T-helper 1 cell treated with Interleukin-12 subunit alpha and Interleukin-12 subunit beta and Interleukin-4 antibody, amounts not matched to agents 30 ng/mL and 1 ng/mL, for 36 hours (primary cell): ENCODE measurements at regions not wholly inside any gene's neighbourhood (a gene's known extent, or its start where the extent isn't known, plus 50 kb on each side); places are given as distances from the start of the nearest gene placed in this dataset.
"Not testable (repeated sequence)": the region's sequence is repeated elsewhere in the genome, so short reads cannot be mapped to it uniquely, and the experiment has no call there.

ENCODE experiments used
- intact Hi-C: fragments of 100-400 bp; cut with micrococcal nuclease; formaldehyde crosslinking; loops from one replicate; pipeline ENCODE4 v1.15.1; 2024

GRCh38 chr4:107392380-107392779, 327.7 kb downstream of the PAPSS1 start:
- intact Hi-C loops, result no loop called here

DNA sequence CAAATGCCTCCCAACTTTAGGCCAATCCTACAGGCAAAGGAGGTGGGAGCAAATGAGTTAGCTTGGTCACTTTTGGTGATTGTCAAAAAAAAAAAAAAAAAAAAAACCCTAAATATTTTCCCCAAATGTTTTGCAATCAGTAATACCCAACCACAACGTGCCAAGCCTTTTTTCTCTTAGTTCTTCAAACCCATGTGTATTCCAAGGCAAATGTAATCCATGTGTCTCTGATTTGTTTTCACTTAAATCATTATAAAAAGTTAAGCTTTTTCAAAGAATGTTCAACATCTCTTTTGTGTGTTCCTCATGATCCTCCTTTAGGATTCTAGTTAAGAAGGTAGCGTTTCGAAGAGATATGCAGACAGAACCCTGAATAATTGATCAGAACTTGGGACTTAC, 328.4 kb downstream of the PAPSS1 start:
- intact Hi-C loops, result no loop called here

DNA sequence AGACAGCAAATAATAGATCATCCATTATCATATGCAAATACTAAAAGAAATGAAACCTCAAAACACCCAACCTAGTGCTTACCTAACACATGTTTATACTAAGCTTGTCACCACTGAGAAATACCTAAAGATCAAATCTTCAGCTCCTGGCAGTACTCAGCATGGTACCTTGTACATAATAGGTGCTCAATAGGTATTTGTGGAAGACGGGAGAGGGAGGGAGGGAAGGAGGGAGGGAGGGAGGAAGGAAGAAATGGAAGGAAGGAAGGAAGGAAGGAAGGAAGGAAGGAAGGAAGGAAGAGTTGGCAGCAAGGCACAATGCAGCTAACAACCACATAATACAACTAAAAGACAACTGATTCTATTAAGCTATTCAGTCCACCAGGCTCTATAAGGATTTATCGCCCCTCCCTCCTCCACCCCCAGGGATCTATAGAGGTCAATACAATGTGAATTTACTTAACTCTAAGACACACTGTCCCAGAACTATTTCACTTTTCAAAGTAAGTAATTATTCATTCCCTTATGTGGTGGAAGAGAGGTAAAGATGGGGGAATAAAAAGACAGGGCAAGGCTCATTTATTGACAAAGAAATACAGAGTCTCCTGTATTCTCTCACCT, 328.9 kb downstream of the PAPSS1 start:
- intact Hi-C loops, result no loop called here

DNA sequence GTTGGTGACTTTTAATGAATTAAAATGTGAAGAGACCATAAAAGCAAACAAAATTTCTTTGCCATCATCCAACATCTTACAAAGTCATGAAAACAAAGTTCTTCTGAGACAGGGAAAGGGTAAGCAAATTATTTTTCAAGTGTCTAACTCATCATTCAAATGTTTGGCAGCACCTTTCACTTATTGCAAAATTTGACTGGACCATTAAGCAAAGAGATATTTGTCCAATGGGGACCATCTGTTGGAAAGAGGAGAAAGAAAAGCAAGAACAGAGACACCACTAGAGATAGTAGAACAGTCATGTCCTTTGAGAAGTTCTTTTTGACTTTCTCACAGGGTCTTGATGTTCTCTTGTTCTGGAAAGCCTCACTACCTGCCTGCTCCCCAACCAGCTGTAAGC, 330.1 kb downstream of the PAPSS1 start:
- intact Hi-C loops, result no loop called here

DNA sequence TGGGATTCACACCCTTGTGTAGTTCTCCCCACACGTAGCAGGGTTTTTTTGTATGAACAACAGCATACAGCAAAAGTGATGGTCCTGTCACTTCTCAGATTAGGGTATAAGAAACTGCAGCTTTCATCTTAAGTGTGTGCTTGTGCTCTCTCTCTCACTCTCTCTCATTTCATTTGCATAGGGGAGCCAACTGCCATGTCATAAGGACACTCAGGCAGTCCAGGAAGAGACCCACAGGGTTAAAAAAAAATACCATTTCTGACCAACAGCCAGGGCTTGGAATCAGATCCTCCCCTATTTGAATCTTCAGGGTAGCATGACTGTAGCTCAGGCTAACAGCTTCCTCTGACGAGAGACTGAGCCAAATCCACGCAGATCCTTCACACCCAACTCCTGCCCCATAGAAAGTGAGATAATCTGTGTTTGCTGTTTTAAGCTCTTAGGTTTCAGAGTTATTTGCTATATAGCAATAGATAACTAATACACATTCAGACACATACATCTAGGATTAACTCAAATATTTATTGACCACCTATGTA, 331.2 kb downstream of the PAPSS1 start:
- intact Hi-C loops, result no loop called here

GRCh38 chr4:107380836-107381438, 339.1 kb downstream of the PAPSS1 start:
- intact Hi-C loops, result no loop called here

- intact Hi-C loops, result no loop called here
Observed at GRCh38 chr4:107380190-107380589, 339.8 kb downstream of the PAPSS1 start.

DNA sequence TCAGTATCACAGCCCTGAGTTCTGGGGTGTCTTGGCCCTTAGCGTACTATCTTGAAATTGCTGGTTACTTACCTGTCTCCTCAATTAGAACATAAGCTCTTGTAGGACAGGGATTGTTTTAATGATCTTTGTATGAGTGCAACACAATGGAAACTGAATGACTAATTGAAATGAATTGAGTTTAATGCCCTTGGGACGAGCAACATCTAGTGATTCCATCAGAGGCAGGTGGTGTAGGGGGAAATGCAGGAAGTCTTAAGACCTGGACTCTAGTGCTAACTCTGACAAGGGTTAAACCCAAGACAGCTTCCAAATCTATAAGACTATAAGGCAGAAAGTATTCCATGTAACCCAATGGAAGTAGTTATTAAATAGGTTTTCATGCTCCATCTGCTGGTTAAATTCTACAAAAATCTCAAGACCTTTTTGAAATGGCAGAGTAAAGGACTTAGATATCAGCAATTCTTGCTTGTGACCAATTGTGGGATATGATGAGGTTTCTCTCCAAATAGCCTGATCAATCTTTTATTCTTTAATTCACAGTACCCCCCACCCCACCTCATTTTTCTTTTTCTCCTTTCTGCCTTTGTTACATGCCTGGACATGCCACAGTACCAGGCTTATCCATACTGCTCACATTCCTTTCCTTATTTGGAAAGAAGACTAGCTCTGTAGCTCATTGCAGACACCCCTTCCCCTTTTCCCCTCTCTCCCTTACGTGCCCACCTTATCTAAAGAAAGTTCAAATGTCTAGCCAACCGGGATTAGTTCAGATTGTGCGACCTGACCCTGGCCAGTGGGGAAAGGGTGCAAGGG, 340.8 kb downstream of the PAPSS1 start:
- intact Hi-C loops, result no loop called here

DNA sequence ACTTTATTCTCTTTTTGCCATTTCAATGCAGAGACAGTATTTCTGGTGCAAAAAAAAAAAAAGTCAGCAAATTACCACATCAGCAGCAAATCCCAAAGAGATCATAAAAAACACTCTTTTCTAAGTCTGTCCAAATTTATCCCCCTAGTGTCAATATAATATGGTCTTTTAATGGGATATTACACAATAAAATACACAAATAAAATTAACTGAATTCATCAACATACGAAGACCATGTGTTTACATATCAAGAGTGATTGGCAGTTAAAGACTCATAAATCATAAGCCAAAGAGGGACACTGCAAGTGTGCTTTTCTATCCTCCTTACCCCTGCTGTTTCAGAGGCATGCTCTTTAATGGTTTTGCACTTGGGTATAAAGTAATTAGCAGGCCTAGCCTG, 340.2 kb upstream of the DKK2 start:
- intact Hi-C loops, result no loop called here

DNA sequence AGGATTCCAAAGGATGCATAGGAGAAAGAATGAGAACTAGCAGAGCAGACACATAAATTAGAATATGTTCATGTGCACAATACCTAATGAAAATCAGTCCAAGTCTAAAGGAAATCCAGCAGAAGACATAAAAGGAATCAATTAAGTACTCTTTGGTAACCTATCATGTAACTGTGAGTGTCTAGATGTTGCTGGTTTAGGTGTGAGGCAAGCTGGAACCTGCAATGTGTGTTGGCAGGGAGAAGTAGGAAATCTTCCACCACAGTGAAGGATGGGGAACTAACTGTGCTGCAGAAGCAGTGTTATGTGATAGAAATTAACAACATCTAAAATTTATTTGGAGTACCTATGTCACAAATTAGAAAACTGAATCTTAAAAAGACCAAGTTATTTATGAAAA, 330.8 kb upstream of the DKK2 start:
- intact Hi-C loops, result no loop called here

- intact Hi-C loops, result no loop called here
Observed at GRCh38 chr4:107366016-107366735, 330.1 kb upstream of the DKK2 start.

- intact Hi-C loops, result no loop called here
Observed at GRCh38 chr4:107363125-107363524, 327.0 kb upstream of the DKK2 start.

GRCh38 chr4:107359208-107359607, 323.1 kb upstream of the DKK2 start:
- intact Hi-C loops, result no loop called here

- intact Hi-C loops, result not testable (repeated sequence)
Observed at GRCh38 chr4:107354304-107354703, 318.2 kb upstream of the DKK2 start.

DNA sequence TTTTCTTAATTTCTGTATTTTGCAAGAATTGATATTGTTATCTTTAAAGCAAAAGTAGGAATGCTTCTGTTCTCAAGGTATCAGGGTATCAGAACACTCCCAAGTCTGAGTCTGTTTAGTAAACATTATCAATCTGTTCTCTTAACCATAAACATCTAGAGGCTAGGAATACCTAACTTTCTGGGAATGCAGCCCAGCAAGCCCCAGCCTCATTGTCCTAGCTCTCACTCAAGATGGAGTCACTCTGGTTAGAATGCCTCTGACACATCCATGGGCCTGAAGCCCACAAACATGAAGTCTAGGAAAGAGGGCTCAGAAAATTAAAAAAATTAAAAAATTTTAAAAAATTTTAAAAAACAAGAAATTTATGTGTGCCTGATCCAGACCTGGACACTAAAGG, 315.1 kb upstream of the DKK2 start:
- intact Hi-C loops, result no loop called here

GRCh38 chr4:107349732-107350131, 313.6 kb upstream of the DKK2 start:
- intact Hi-C loops, result no loop called here

- intact Hi-C loops, result no loop called here
Observed at GRCh38 chr4:107349266-107349665, 313.2 kb upstream of the DKK2 start.

DNA sequence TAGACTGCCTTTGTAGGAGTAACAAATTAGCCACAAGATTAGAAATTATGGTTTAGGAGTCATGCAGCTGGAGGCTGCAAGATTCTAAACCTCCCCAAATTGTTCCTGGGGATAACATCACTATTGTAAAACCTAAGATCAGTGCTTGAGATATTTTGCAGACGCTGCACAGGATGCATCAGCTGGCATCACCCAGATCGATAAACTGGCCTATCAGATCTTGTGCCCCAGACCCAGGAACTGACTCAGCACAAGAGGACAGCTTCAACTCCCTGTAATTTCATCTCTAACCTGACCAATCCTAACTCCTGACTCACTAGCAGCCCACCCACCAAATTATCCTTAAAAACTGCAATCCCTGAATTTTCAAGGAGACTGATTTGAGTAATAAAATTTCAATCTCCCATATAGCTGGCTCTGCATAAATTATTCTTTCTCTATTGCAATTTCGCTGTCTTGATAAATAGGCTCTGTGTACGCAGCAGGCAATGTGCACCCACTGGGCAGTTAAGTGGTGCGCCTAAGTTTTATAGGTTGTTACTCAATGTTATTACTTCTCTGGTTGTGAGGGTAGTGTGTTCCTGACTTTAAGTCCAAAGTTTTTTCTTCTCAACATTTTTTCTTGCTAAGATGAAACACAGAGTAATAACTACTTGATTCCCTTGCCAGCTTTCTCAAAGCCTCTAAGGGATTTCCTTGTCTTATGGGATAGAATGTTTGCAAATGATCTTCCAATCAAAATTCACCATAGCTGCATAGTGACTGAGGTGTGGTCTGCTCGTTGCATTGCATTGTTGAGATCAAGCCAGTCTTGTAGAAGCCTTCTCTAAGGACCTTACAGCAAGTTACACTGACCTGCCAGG, 312.3 kb upstream of the DKK2 start:
- intact Hi-C loops, result no loop called here

GRCh38 chr4:107333518-107333917, 297.4 kb upstream of the DKK2 start:
- intact Hi-C loops, result no loop called here

DNA sequence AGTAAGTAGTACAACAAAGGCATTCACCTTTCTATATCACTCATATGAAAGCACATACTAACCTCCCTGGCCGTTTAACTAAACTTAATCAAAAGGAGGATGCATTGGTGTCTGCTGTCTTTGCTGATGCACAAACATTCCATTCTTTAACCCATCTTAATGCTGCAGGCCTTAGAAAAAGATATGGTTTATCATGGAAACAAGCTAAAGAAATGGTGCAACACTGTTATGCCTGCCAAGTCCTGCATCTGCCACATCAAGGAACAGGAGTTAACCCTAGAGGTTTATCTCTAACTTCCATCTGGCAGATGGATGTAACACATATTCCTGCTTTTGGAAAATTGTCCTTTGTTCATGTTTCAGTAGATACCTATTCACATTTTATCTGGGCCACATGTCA, 296.5 kb upstream of the DKK2 start:
- intact Hi-C loops, result not testable (repeated sequence)

DNA sequence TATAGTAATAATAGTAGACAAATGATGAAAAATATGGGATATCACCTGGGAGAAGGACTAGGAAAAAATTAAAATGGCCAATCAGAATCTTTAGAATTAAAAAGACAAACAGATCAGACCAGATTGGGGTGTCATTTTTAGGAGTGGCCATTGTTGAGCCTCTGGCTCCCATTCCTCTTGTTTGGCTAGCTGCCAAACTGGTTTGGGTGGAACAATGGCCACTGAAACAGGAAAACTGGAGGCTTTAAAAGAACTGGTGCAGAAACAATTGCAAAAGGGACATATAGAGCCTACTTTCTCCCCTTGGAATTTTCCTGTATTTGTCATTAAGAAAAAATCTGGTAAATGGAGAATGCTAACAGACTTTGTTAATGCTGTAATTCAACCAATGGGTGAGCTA, 294.8 kb upstream of the DKK2 start:
- intact Hi-C loops, result no loop called here
